ENCODE measurements at regions not wholly inside any gene's neighbourhood (a gene's known extent, or its start where the extent isn't known, plus 50 kb on each side); places are given as distances from the start of the nearest gene placed in this dataset.

DNA sequence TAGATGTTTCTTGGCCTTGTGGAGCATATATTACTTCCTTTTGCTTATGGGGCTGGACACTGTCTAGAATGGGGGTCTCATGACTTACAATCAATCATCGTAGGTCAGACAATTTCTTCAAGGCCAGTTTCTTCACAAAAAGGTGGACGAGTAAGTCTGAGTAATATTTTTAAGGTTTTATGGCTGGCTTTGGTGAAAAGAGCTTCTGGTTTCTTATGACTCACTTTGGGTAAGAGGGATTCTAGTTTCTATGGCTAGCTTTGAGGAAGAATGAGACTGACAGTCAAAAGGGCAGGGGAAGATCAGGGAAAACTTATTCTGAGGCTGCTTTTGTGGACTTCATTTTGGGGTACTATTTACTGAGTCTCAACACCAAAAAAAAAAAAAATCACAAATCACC, 2067.2 kb upstream of the C9orf72 start:
- Histone ChIP-seq H3T11ph (ENCODE audit: low read length) (no peak overlapping the region), H3K23ac (ENCODE audit: insufficient read length, low read depth, low read length) (no peak overlapping the region), H4K91ac (ENCODE audit: insufficient read length, low read depth, low read length) (no peak overlapping the region), H3K18ac (ENCODE audit: insufficient read length, low read depth, low read length) (no peak overlapping the region), H3K9ac (ENCODE audit: extremely low read depth, insufficient read length, low read length) (no peak overlapping the region), H2BK15ac (ENCODE audit: low read depth, low read length) (no peak overlapping the region), H3K23me2 (ENCODE audit: insufficient read length, low read depth, low read length, poor library complexity, severe bottlenecking) (no peaks in the 10 kb centered on the region), H2BK5ac (ENCODE audit: insufficient read length, low read length) (no peak overlapping the region), H2BK12ac (ENCODE audit: insufficient read length, low read depth, low read length) (no peak overlapping the region), H3K4me2 (ENCODE audit: insufficient read depth, insufficient read length, low read length) (no peak overlapping the region), H2BK120ac (ENCODE audit: low read depth, low read length, poor library complexity, severe bottlenecking) (no peak overlapping the region), H3K27ac (ENCODE audit: insufficient read length, low read depth, low read length) (no peak overlapping the region), H3K9me3 (ENCODE audit: control insufficient read depth, low read depth, low read length) (no peaks in the 10 kb centered on the region), H3K79me1 (ENCODE audit: insufficient read depth, low read depth, low read length, poor library complexity, severe bottlenecking) (no peaks in the 10 kb centered on the region), H2AK5ac (ENCODE audit: insufficient read length, low read length) (no peak overlapping the region), H3K4ac (ENCODE audit: low read depth, low read length) (no peak overlapping the region), H3K79me2 (ENCODE audit: insufficient read depth, low read length) (no peaks in the 10 kb centered on the region), H2AFZ (ENCODE audit: low read length) (no peak overlapping the region), H4K5ac (ENCODE audit: insufficient read length, low read depth, low read length) (no peak overlapping the region), H3K56ac (ENCODE audit: insufficient read length, low read depth, low read length) (no peak overlapping the region), H4K20me1 (ENCODE audit: control insufficient read depth, insufficient read depth, insufficient read length) (no peaks in the 10 kb centered on the region), H3K14ac (ENCODE audit: insufficient read depth, low read length) (no peak overlapping the region), H3K4me1 (ENCODE audit: insufficient read depth, low read length) (no peaks in the 10 kb centered on the region), H4K8ac (replicated peaks; ENCODE audit: insufficient read length, low read depth, low read length) (no peak overlapping the region), H2BK20ac (ENCODE audit: low read depth, low read length, poor library complexity, severe bottlenecking) (no peak overlapping the region), H3K27me3 (ENCODE audit: insufficient read depth, low read length) (no peaks in the 10 kb centered on the region)
- no CpG with 5 or more reads among the region's 2 CpGs for WGBS (ENCODE audit: extremely low coverage, insufficient read length, low lambda C conversion rate)
- Mint-ChIP-seq H3K4me1 (no peaks in the 10 kb centered on the region), H3K9me3 (no peaks in the 10 kb centered on the region), H3K4me3 (no peak overlapping the region), H3K27ac (no peak overlapping the region), H3K27me3 (ENCODE audit: low read depth) (no peaks in the 10 kb centered on the region), H3K36me3 (ENCODE audit: insufficient read depth in 1 of 3, low read depth in 3 of 3) (no peaks in the 10 kb centered on the region)
- TF ChIP-seq, protein P1, sequence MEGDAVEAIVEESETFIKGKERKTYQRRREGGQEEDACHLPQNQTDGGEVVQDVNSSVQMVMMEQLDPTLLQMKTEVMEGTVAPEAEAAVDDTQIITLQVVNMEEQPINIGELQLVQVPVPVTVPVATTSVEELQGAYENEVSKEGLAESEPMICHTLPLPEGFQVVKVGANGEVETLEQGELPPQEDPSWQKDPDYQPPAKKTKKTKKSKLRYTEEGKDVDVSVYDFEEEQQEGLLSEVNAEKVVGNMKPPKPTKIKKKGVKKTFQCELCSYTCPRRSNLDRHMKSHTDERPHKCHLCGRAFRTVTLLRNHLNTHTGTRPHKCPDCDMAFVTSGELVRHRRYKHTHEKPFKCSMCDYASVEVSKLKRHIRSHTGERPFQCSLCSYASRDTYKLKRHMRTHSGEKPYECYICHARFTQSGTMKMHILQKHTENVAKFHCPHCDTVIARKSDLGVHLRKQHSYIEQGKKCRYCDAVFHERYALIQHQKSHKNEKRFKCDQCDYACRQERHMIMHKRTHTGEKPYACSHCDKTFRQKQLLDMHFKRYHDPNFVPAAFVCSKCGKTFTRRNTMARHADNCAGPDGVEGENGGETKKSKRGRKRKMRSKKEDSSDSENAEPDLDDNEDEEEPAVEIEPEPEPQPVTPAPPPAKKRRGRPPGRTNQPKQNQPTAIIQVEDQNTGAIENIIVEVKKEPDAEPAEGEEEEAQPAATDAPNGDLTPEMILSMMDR (conservative IDR thresholded peaks at IDR 0.05): no peak
- DNase-seq: no peak

Data from H9 (cell line).